Right atrium auricular region (tissue), 2 donors: ENCODE measurements at regions not wholly inside any gene's neighbourhood (a gene's known extent, or its start where the extent isn't known, plus 50 kb on each side); places are given as distances from the start of the nearest gene placed in this dataset.

Source experiments
- DNase-seq: peaks from one replicate; pipeline ENCODE4 v3.0.0-alpha.2; 2019; ENCODE audit warnings: low spot score
- H3K27ac ChIP-seq, 2 donors: fragments of 200-600 bp; sonication (generic); 1 replicate in 1 of 2; 2 replicates in 1 of 2; pipeline ENCODE4 v1.5.1; 2016 to 2019
- H3K27me3 ChIP-seq, 2 donors: fragments of 200-600 bp; sonication (generic); one replicate each; pipeline versions ENCODE4 v1.5.1 to v1.6.0; 2017 to 2019
- H3K36me3 ChIP-seq: fragments of 200-600 bp; sonication (generic); one replicate; pipeline ENCODE4 v1.5.1; 2016
- H3K4me1 ChIP-seq, 2 donors: fragments of 200-600 bp; sonication (generic); one replicate each; pipeline versions ENCODE4 v1.5.1 to v1.6.0; 2017 to 2019
- H3K4me3 ChIP-seq, 2 donors: fragments of 200-600 bp; sonication (generic); 1 replicate in 1 of 2; 2 replicates in 1 of 2; pipeline ENCODE4 v1.5.1; 2017 to 2019; ENCODE audit warnings: mild to moderate bottlenecking in 1 of 2, moderate library complexity in 1 of 2
- H3K9me3 ChIP-seq, 2 donors: fragments of 200-600 bp; sonication (generic); one replicate each; pipeline ENCODE4 v1.5.1; 2019
- CTCF ChIP-seq, 2 donors: fragments of 200-600 bp; sonication (generic); IDR thresholded peaks; one replicate each; pipeline ENCODE4 v1.5.1; 2019; ENCODE audit warnings: antibody characterized with exemption in 2 of 2

- H3K36me3 ChIP-seq, result no peaks in the 10 kb centered on the region
- no peak for DNase-seq
- no peak overlapping the region for H3K4me3 ChIP-seq
- TF ChIP-seq CTCF (IDR thresholded peaks at IDR 0.05), result no peak
- no peaks in the 10 kb centered on the region for H3K4me1 ChIP-seq
- H3K27me3 ChIP-seq, result no peaks in the 10 kb centered on the region
- peaks cover 0 to 22% of the 10 kb centered on the region in 2 donors for H3K9me3 ChIP-seq
- H3K27ac ChIP-seq, result no peak overlapping the region
Measured at GRCh38 chr3:5510300-5510699, 322.8 kb downstream of the EDEM1 start.

- no peaks in the 10 kb centered on the region for H3K4me1 ChIP-seq
- H3K27me3 ChIP-seq, result no peaks in the 10 kb centered on the region
- no peak overlapping the region for H3K4me3 ChIP-seq
- no peak overlapping the region for H3K27ac ChIP-seq
- H3K36me3 ChIP-seq, result no peaks in the 10 kb centered on the region
- H3K9me3 ChIP-seq, result peaks cover 0 to 16% of the 10 kb centered on the region in 2 donors
- TF ChIP-seq CTCF (IDR thresholded peaks at IDR 0.05), result no peak
- DNase-seq, result no peak
Measured at GRCh38 chr3:5517921-5518320, 330.4 kb downstream of the EDEM1 start.

GRCh38 chr3:5520237-5520636 is 332.7 kb downstream of the EDEM1 start:
- no peak for TF ChIP-seq CTCF (IDR thresholded peaks at IDR 0.05)
- DNase-seq, result no peak
- Histone ChIP-seq H3K27me3 (no peaks in the 10 kb centered on the region), H3K4me1 (no peaks in the 10 kb centered on the region), H3K27ac (no peak overlapping the region), H3K4me3 (no peak overlapping the region), H3K36me3 (no peaks in the 10 kb centered on the region), H3K9me3 (no peaks in the 10 kb centered on the region)

GRCh38 chr3:5523125-5523524 is 335.6 kb downstream of the EDEM1 start:
- H3K4me1 ChIP-seq, result no peaks in the 10 kb centered on the region
- H3K9me3 ChIP-seq, result no peaks in the 10 kb centered on the region
- H3K36me3 ChIP-seq, result no peaks in the 10 kb centered on the region
- no peaks in the 10 kb centered on the region for H3K27me3 ChIP-seq
- DNase-seq, result no peak
- H3K27ac ChIP-seq, result no peak overlapping the region
- no peak overlapping the region for H3K4me3 ChIP-seq
- no peak for TF ChIP-seq CTCF (IDR thresholded peaks at IDR 0.05)

GRCh38 chr3:5531039-5531438 is 343.5 kb downstream of the EDEM1 start:
- no peak overlapping the region for H3K27ac ChIP-seq
- no peak for DNase-seq
- no peaks in the 10 kb centered on the region for H3K9me3 ChIP-seq
- H3K4me1 ChIP-seq, result no peaks in the 10 kb centered on the region
- no peaks in the 10 kb centered on the region for H3K36me3 ChIP-seq
- no peaks in the 10 kb centered on the region for H3K27me3 ChIP-seq
- no peak overlapping the region for H3K4me3 ChIP-seq
- TF ChIP-seq CTCF (IDR thresholded peaks at IDR 0.05), result no peak

- Histone ChIP-seq H3K36me3 (no peaks in the 10 kb centered on the region), H3K4me1 (no peaks in the 10 kb centered on the region), H3K27me3 (no peaks in the 10 kb centered on the region), H3K27ac (no peak overlapping the region), H3K9me3 (no peaks in the 10 kb centered on the region), H3K4me3 (no peak overlapping the region)
- TF ChIP-seq CTCF (IDR thresholded peaks at IDR 0.05), result no peak
- no peak for DNase-seq
Measured at GRCh38 chr3:5531741-5532290, 344.3 kb downstream of the EDEM1 start.
